A673 (cell line): ENCODE measurements at regions not wholly inside any gene's neighbourhood (a gene's known extent, or its start where the extent isn't known, plus 50 kb on each side); places are given as distances from the start of the nearest gene placed in this dataset.

ENCODE experiments used
- CTCF ChIP-seq: fragments of 300-800, 200-600 bp; sonication (generic); conservative IDR thresholded peaks from 2 replicates; pipeline ENCODE4 v1.5.1; 2017; ENCODE audit warnings: low read depth, mild to moderate bottlenecking, antibody characterized with exemption, low read length, moderate library complexity, mixed read lengths
- EZH2 ChIP-seq: fragments of 200-600 bp; sonication (generic); IDR thresholded peaks from 2 replicates; pipeline ENCODE4 v1.6.1; 2017; ENCODE audit warnings: borderline replicate concordance, low read depth, mild to moderate bottlenecking, mixed read lengths, antibody characterized with exemption, low read length; ENCODE audit not compliant: poor library complexity, severe bottlenecking

GRCh38 chr2:22361571-22361970, 1023.4 kb upstream of the KLHL29 start:
- TF ChIP-seq CTCF: no peak
- TF ChIP-seq EZH2: no peak
